ENCODE measurements at regions not wholly inside any gene's neighbourhood (a gene's known extent, or its start where the extent isn't known, plus 50 kb on each side); places are given as distances from the start of the nearest gene placed in this dataset.

DNA sequence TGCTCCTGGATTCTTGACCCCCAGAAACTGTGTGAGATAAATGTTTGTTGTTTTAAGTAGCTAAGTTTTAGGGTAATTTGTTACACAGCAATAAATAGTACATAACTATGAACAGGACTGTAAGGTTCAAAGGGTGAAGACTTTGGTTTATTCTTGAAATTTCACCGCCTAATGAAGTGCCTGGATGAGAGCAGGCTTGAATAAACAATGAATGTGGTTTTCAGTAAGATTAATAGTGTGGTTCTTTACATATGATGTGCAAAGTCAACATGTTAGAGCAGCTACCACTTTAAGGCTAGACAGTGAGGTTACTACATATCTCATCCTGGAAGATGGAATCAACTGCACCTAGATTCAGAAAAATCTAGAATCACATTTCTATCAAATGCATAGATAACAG lies 145.2 kb upstream of the BTG1 start:
- Histone ChIP-seq H3K14ac (ENCODE audit: low read length in 2 of 2) (no peak overlapping the region), H4K8ac (ENCODE audit: low read length) (no peak overlapping the region), H4K91ac (ENCODE audit: low read length) (no peak overlapping the region), H2BK12ac (ENCODE audit: low read length in 2 of 2) (no peak overlapping the region), H3K9ac (ENCODE audit: low read length) (no peak overlapping the region), H2AK5ac (ENCODE audit: low read length, severe bottlenecking) (no peak overlapping the region), H3K4me3 (ENCODE audit: insufficient read depth in 1 of 2, low read depth in 1 of 2, low read length in 2 of 2) (no peak overlapping the region), H3K4me1 (ENCODE audit: control insufficient read depth, insufficient read depth, low read depth, low read length) (no peaks in the 10 kb centered on the region), H2BK5ac (ENCODE audit: low read depth, low read length, poor library complexity, severe bottlenecking) (no peak overlapping the region), H3K4me2 (ENCODE audit: low read length, poor library complexity, severe bottlenecking) (no peak overlapping the region), H2AFZ (ENCODE audit: low read depth, low read length) (no peak overlapping the region), H3K27me3 (ENCODE audit: control insufficient read depth in 1 of 2, insufficient read depth in 1 of 2, low read length in 2 of 2) (no peaks in the 10 kb centered on the region), H3K23ac (ENCODE audit: low read length in 2 of 2) (no peak overlapping the region), H3K4ac (ENCODE audit: low read depth in 1 of 2, low read length in 2 of 2) (no peak overlapping the region), H2BK15ac (ENCODE audit: low read depth, poor library complexity, severe bottlenecking) (no peak overlapping the region), H3K27ac (ENCODE audit: low read length, poor library complexity, severe bottlenecking) (no peak overlapping the region), H3K79me1 (replicated peaks; ENCODE audit: low read length, poor library complexity, severe bottlenecking) (no peaks in the 10 kb centered on the region), H2BK120ac (ENCODE audit: low read depth, low read length) (no peak overlapping the region), H3K36me3 (ENCODE audit: control insufficient read depth in 1 of 2, insufficient read depth in 2 of 2, low read depth in 1 of 2, low read length in 2 of 2) (no peaks in the 10 kb centered on the region), H3K18ac (ENCODE audit: low read depth in 1 of 2, low read length in 2 of 2) (no peak overlapping the region), H3K9me3 (ENCODE audit: control insufficient read depth, low read length) (no peaks in the 10 kb centered on the region)
- WGBS, result 4% methylated on average over 1 of the region's 1 CpG
- peak; percentile 54 for DNase-seq

DNA sequence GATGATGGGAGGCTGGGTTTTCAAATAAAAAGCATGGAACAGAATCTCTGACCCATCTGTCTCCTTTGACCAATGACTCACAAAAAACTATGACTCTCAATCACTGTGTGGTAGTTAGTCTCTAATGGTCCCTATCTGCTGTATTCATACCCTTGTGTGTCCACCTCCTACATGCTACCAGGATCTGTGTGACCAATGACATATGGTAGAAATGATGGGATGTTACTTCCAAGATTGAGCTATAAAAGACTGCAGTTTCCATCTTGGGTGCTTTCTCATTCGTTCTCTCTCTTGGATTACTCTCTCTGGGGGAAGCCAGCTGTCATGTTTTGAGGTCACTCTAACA lies 144.7 kb upstream of the BTG1 start:
- Histone ChIP-seq H4K8ac (ENCODE audit: low read length) (no peak overlapping the region), H3K23ac (ENCODE audit: low read length in 2 of 2) (no peak overlapping the region), H3K4me1 (ENCODE audit: control insufficient read depth, insufficient read depth, low read depth, low read length) (no peaks in the 10 kb centered on the region), H3K79me1 (replicated peaks; ENCODE audit: low read length, poor library complexity, severe bottlenecking) (no peaks in the 10 kb centered on the region), H3K14ac (ENCODE audit: low read length in 2 of 2) (no peak overlapping the region), H3K9me3 (ENCODE audit: control insufficient read depth, low read length) (no peaks in the 10 kb centered on the region), H3K4ac (ENCODE audit: low read depth in 1 of 2, low read length in 2 of 2) (no peak overlapping the region), H3K4me2 (ENCODE audit: low read length, poor library complexity, severe bottlenecking) (no peak overlapping the region), H3K27me3 (ENCODE audit: control insufficient read depth in 1 of 2, insufficient read depth in 1 of 2, low read length in 2 of 2) (no peaks in the 10 kb centered on the region), H2AK5ac (ENCODE audit: low read length, severe bottlenecking) (no peak overlapping the region), H2BK120ac (ENCODE audit: low read depth, low read length) (no peak overlapping the region), H4K91ac (ENCODE audit: low read length) (no peak overlapping the region), H2AFZ (ENCODE audit: low read depth, low read length) (no peak overlapping the region), H2BK5ac (ENCODE audit: low read depth, low read length, poor library complexity, severe bottlenecking) (no peak overlapping the region), H2BK12ac (ENCODE audit: low read length in 2 of 2) (no peak overlapping the region), H3K9ac (ENCODE audit: low read length) (no peak overlapping the region), H2BK15ac (ENCODE audit: low read depth, poor library complexity, severe bottlenecking) (no peak overlapping the region), H3K36me3 (ENCODE audit: control insufficient read depth in 1 of 2, insufficient read depth in 2 of 2, low read depth in 1 of 2, low read length in 2 of 2) (no peaks in the 10 kb centered on the region), H3K27ac (ENCODE audit: low read length, poor library complexity, severe bottlenecking) (no peak overlapping the region), H3K18ac (ENCODE audit: low read depth in 1 of 2, low read length in 2 of 2) (no peak overlapping the region), H3K4me3 (ENCODE audit: insufficient read depth in 1 of 2, low read depth in 1 of 2, low read length in 2 of 2) (no peak overlapping the region)
- 74% methylated on average over 1 of the region's 1 CpG for WGBS
- DNase-seq, result peak; percentile 41

DNA sequence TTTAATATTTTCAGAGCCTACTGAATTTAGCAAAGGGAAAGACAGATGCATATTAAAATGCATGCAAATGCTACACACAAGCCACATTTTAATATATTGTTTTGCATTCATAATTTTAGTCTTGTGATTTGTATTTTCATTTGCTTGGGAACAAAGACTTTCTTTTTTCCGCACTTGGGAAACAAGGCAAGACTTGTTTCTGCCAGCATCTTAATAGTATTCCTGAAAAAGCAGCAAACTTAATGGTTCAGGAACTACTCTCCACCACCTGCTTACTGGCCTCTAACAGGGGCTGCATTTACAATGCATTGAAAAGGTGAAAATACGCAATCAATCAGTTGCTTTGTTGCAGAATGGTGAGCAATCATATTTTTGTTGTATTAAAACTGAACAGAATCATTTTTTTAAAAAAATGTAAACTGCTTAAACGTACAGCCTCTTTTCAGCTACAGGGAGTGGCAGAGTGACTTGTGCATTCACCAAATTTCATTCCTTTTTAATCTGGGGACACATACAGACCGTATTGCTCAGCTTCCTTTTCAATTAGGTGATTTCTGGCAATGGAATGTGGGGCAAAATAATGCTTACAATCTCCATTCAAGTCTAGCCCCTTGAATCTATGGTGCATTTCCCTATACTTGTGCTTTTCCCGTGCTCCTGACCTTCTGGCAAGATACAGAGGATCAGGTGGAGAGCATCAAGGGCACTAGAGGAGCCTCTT lies 144.1 kb upstream of the BTG1 start:
- Histone ChIP-seq H3K4me2 (ENCODE audit: low read length, poor library complexity, severe bottlenecking) (no peak overlapping the region), H3K4ac (ENCODE audit: low read depth in 1 of 2, low read length in 2 of 2) (no peak overlapping the region), H3K4me3 (ENCODE audit: insufficient read depth in 1 of 2, low read depth in 1 of 2, low read length in 2 of 2) (peak overlapping the region in 1 of 2 experiments; percentile 11), H3K9me3 (ENCODE audit: control insufficient read depth, low read length) (no peaks in the 10 kb centered on the region), H3K14ac (ENCODE audit: low read length in 2 of 2) (no peak overlapping the region), H3K23ac (ENCODE audit: low read length in 2 of 2) (no peak overlapping the region), H2AK5ac (ENCODE audit: low read length, severe bottlenecking) (no peak overlapping the region), H2BK5ac (ENCODE audit: low read depth, low read length, poor library complexity, severe bottlenecking) (no peak overlapping the region), H3K9ac (ENCODE audit: low read length) (peak overlapping the region; percentile 42), H3K79me1 (replicated peaks; ENCODE audit: low read length, poor library complexity, severe bottlenecking) (no peaks in the 10 kb centered on the region), H4K8ac (ENCODE audit: low read length) (no peak overlapping the region), H2BK15ac (ENCODE audit: low read depth, poor library complexity, severe bottlenecking) (no peak overlapping the region), H3K27ac (ENCODE audit: low read length, poor library complexity, severe bottlenecking) (no peak overlapping the region), H2BK120ac (ENCODE audit: low read depth, low read length) (no peak overlapping the region), H3K18ac (ENCODE audit: low read depth in 1 of 2, low read length in 2 of 2) (no peak overlapping the region), H2BK12ac (ENCODE audit: low read length in 2 of 2) (no peak overlapping the region), H4K91ac (ENCODE audit: low read length) (no peak overlapping the region), H2AFZ (ENCODE audit: low read depth, low read length) (no peak overlapping the region), H3K4me1 (ENCODE audit: control insufficient read depth, insufficient read depth, low read depth, low read length) (no peaks in the 10 kb centered on the region), H3K36me3 (ENCODE audit: control insufficient read depth in 1 of 2, insufficient read depth in 2 of 2, low read depth in 1 of 2, low read length in 2 of 2) (no peaks in the 10 kb centered on the region), H3K27me3 (ENCODE audit: control insufficient read depth in 1 of 2, insufficient read depth in 1 of 2, low read length in 2 of 2) (no peaks in the 10 kb centered on the region)
- DNase-seq, result no peak
- 57% methylated on average over 4 of the region's 5 CpGs for WGBS

DNA sequence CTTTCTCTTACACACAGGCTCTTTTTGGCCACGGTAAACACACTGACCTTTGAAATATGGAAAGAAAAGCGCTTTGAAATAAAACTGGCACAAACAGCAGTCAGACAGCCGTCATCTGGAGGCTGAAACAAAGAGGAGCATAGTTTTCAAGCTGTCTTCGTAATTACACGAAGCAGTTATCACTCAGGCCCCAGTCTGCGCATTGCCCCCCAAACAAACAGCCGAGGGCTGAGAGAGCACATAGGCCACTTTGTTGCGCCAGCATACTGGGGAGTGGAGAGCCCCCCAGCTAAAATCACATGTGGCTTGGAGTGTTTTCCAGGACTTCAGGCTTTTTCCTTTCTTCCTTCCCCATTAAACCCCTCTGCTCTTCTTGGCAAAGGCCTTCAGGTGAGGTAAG lies 142.9 kb upstream of the BTG1 start:
- H3K79me1 ChIP-seq (replicated peaks; ENCODE audit: low read length, poor library complexity, severe bottlenecking), result no peaks in the 10 kb centered on the region
- no peak overlapping the region for H3K23ac ChIP-seq (ENCODE audit: low read length in 2 of 2)
- DNase-seq, result no peak
- no peaks in the 10 kb centered on the region for H3K36me3 ChIP-seq (ENCODE audit: control insufficient read depth in 1 of 2, insufficient read depth in 2 of 2, low read depth in 1 of 2, low read length in 2 of 2)
- no peaks in the 10 kb centered on the region for H3K9me3 ChIP-seq (ENCODE audit: control insufficient read depth, low read length)
- H2BK120ac ChIP-seq (ENCODE audit: low read depth, low read length), result peak overlapping the region; percentile 19
- H3K27me3 ChIP-seq (ENCODE audit: control insufficient read depth in 1 of 2, insufficient read depth in 1 of 2, low read length in 2 of 2), result no peaks in the 10 kb centered on the region
- peak overlapping the region; percentile 17 for H3K9ac ChIP-seq (ENCODE audit: low read length)
- no peak overlapping the region for H3K4me3 ChIP-seq (ENCODE audit: insufficient read depth in 1 of 2, low read depth in 1 of 2, low read length in 2 of 2)
- H3K18ac ChIP-seq (ENCODE audit: low read depth in 1 of 2, low read length in 2 of 2), result peak overlapping the region in 1 of 2 experiments; percentile 21
- no peak overlapping the region for H2BK5ac ChIP-seq (ENCODE audit: low read depth, low read length, poor library complexity, severe bottlenecking)
- no peak overlapping the region for H3K4ac ChIP-seq (ENCODE audit: low read depth in 1 of 2, low read length in 2 of 2)
- peak overlapping the region; percentile 28 for H4K8ac ChIP-seq (ENCODE audit: low read length)
- H2AK5ac ChIP-seq (ENCODE audit: low read length, severe bottlenecking), result no peak overlapping the region
- no peak overlapping the region for H2AFZ ChIP-seq (ENCODE audit: low read depth, low read length)
- H2BK12ac ChIP-seq (ENCODE audit: low read length in 2 of 2), result no peak overlapping the region
- WGBS, result 96% methylated on average over 8 of the region's 8 CpGs
- H3K14ac ChIP-seq (ENCODE audit: low read length in 2 of 2), result no peak overlapping the region
- H4K91ac ChIP-seq (ENCODE audit: low read length), result no peak overlapping the region
- no peak overlapping the region for H3K4me2 ChIP-seq (ENCODE audit: low read length, poor library complexity, severe bottlenecking)
- H2BK15ac ChIP-seq (ENCODE audit: low read depth, poor library complexity, severe bottlenecking), result no peak overlapping the region
- H3K27ac ChIP-seq (ENCODE audit: low read length, poor library complexity, severe bottlenecking), result no peak overlapping the region
- H3K4me1 ChIP-seq (ENCODE audit: control insufficient read depth, insufficient read depth, low read depth, low read length), result no peaks in the 10 kb centered on the region

All from mesenchymal stem cell (in vitro differentiated cells and primary cell).